GM04503 (cell line): ENCODE measurements at regions not wholly inside any gene's neighbourhood (a gene's known extent, or its start where the extent isn't known, plus 50 kb on each side); places are given as distances from the start of the nearest gene placed in this dataset.

Experiments
- DNase-seq: peaks from one replicate; pipeline ENCODE4 v3.0.0-alpha.2; 2012; ENCODE audit warnings: low read depth

GRCh38 chr1:108082738-108083562 is 117.2 kb downstream of the SLC25A24 start:
- DNase-seq: no peak

DNA sequence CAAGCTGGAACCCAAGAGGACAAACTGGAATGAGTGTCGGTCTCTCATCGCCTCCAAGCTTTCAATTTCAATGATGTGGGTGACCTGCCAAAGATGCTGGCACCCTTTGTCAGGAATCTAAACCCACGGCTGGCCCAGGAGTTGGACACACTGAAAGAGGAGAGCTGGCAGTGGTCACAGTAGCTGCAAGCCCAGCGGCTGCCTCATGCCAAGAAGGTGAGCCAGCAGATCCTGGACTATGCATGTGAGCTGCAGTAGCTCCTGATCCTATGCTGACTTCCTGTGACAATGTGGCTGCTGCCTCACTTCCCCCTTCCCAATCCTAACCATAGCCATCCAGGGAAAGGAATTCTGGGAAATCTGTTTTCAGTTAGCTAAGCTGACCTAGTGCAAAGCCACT is 117.0 kb upstream of the VAV3 start:
- no peak for DNase-seq

- DNase-seq: no peak
Observed at GRCh38 chr1:108080448-108080847, 115.5 kb upstream of the VAV3 start.

- DNase-seq: no peak
Observed at GRCh38 chr1:108079440-108080025, 114.6 kb upstream of the VAV3 start.

DNA sequence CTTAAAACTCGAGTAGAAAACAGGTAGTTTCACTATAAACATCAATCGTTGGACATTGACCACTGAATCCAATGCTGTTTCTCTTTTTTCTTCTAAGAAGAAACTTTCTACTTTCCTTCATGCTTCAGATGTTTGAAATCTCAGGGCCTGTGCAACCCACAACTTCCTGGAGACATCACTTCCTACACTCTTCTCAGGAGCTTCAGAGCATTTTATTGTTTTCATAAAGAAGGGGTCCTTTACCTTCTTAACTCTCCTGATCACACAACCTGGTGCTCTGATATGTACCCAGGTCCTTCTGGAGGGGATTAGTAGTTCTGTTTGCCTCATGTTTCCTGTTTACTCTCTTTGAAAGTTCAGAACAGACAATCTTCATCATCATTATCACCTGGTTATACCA is 113.0 kb upstream of the VAV3 start:
- no peak for DNase-seq

DNA sequence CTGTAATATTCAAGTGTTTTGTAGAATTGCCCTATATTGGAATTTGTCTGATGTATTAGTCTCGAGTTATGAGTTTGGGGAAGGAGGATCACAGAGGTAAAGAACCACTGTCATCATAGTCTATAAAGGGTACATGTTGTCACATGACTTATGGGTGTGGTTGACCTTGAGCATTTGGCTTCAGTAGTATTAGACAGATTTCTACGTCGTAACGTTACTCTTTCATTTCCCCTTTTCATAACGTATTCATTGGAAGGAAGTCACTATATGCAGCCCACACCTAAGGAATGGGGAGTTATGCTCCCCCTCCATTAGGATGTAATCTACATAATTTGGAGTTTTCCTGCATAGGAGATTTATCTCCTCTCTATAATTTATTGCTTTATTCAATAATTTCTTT is 110.1 kb upstream of the VAV3 start:
- no peak for DNase-seq

DNA sequence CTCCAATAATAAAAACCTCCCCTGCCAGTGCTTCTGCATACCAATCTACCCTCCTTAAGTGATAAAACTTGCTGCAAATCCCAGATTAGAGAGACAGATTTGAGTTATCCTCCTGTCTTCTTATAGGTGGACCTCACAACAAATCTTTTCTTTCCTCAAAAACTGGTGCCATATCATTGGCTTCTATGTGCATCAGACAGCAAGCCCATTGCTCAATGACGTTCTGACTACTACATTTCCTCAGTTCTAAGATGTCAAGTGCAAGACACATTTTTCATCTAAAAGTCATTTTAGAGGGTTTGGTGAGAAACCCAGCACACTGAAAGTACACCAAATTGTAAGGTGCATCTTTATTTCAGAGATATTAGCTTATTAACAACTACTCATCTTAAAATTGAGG is 107.8 kb upstream of the VAV3 start:
- DNase-seq: no peak

DNA sequence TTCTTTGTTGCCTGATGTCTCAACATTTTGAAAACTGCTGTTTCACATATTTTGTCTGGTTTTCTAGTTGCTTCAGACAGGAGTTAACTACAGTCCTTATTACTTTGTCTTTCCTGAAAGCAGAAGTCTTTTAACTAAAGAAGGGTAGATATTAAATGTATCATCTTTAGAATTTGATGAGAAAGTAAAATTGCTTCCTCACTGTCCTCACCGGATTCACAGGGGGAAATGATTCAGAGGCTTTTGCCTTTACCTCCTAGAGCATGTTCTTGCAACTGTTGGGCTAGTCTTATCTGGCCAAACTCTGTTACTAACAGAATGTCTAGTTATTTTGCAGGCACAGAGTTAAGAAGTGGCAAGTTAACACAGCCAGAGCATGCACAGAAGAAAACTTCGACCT is 107.2 kb upstream of the VAV3 start:
- no peak for DNase-seq

DNA sequence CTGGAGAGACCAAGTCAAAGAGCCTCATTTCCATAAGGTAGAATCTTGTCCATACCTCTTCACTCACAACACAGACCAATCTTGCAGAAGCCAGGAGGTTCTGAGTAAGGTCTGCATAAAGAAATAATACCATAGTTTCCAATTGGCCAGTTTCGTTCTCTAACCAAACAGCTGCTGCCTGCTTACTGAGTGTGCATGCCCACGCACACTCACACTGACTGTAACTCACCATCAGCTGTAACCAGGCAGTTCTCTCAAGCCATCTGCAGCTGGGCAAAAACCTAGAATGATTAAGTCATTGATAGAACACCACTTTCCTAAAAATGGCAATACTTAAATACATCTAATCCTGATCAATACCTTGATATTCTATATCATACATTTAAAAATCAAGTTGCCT is 106.6 kb upstream of the VAV3 start:
- DNase-seq: no peak

GRCh38 chr1:108070662-108071061 is 105.7 kb upstream of the VAV3 start:
- no peak for DNase-seq

DNA sequence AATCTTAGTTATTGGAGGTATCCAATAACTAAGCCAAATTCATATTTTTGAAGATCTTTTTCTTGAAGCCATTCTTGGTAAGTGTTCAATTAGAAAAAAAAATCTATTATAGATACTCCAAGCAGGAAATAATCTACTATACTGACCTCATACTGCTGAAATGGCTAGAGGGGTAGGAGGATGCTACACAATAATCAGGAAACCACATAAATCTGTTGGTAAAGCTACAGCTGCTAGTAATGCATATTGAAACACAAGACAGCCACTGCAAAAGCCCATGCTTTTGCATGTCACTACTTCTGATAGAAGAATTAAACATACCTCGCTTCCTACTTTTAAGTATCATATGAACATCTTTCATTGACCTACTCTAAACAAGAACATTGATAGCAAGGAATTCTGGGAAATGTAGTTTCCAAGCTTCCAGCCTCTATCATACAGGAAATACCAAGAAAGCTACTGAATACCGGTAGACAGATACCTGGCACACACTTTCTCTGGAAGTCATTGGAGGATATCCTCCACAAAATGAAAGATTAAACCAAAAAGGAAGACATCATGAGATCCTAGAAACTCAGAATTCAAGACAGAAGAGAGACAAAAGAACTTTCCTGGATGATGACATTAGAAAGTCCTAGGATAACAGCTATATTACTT is 103.0 kb upstream of the VAV3 start:
- DNase-seq: no peak

GRCh38 chr1:108066808-108067207 is 101.8 kb upstream of the VAV3 start:
- no peak for DNase-seq

- no peak for DNase-seq
Observed at GRCh38 chr1:108064255-108064654, 99.3 kb upstream of the VAV3 start.

DNA sequence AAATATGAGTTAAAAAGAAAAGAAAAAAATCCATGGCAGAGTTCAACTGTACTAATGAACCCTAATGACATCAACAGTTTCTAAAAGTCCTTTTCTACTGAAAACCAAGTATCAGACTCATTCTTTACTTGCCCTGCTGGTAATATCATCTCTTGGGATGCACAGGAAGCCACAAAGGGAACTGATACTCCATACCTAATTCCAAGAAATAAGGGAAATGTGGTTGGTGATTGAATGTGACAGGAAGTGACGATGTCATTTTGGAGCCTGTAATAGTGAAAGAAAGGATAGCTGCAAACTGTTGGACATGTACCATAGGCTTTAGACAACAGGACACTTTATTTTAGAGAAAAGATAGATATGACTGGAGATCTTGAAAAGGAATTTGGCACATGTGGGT is 98.7 kb upstream of the VAV3 start:
- DNase-seq: no peak

DNA sequence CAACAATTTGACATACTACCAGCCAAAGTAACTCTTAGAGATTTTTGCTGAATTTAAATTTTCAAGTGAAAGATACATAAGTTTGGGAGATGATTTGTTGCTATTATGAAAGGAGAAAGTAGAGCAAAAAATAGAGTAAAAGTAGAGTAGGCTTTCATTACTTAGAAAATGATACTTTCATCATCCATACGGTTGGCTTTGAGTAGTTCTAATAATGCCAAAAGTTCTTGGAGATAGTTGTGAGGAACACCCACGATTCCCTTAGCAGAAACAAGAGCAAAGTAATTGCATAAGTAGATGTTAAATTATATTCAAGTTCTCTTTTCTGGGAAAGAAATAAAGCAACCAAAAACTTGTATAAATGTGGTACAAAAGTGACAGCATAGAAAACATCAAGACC is 95.0 kb upstream of the VAV3 start:
- DNase-seq: no peak

DNA sequence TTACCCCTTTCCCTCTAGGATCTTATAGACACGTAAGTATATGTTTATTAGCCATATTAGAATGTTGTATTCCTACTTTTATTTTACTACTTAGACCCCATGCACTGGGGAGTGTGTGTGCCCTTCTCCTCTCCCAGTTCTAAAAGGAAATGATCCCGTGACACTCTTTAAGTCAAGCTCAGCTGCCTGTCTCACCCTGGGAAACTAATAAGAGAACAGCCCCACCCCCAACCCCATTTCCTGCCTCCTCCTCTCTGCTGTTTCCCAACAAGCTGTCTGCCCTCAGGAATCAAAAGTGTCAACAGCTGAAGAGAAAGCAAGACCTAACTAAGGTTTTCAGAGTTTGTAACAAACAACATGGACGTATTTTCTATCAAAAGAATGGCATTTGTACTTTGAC is 92.6 kb upstream of the VAV3 start:
- no peak for DNase-seq

- DNase-seq: no peak
Observed at GRCh38 chr1:108056436-108056990, 91.5 kb upstream of the VAV3 start.

DNA sequence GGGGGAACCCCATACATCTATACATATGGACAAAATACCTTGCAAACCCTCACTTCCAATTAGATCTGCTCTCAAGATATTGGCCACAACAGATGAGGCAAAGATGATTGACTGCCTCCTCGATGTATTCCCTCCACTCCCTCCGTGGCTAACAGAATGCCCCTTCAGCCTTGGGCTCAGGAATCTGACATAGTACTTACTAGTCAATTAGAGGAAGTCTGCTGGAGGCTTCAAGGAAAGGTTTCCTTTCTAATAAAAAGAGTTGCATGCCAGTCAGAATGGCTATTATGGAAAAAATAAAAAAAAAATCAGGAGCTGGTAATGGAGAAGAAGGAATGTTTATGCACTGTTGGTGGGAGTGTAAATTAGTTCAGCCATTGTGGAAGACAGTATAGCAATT is 90.4 kb upstream of the VAV3 start:
- DNase-seq: no peak

DNA sequence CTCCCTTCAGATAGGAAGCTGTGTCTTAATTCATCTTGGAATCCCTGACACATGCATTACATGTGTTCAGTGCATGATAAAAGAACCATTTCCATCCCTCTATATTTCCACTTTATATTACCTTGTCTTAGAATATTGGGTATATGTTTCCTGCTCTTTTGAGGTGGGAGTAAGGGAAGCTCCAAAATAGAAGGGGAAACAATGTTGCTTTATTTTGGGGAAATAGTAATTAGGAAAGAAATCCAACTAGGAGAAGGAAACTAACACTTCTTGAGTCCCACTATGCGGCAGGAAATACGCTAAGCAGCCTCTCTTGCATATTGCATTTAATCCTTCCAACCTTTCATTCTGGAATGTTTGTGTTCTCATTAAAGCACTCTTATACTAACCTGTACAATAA is 89.4 kb upstream of the VAV3 start:
- DNase-seq: no peak

DNA sequence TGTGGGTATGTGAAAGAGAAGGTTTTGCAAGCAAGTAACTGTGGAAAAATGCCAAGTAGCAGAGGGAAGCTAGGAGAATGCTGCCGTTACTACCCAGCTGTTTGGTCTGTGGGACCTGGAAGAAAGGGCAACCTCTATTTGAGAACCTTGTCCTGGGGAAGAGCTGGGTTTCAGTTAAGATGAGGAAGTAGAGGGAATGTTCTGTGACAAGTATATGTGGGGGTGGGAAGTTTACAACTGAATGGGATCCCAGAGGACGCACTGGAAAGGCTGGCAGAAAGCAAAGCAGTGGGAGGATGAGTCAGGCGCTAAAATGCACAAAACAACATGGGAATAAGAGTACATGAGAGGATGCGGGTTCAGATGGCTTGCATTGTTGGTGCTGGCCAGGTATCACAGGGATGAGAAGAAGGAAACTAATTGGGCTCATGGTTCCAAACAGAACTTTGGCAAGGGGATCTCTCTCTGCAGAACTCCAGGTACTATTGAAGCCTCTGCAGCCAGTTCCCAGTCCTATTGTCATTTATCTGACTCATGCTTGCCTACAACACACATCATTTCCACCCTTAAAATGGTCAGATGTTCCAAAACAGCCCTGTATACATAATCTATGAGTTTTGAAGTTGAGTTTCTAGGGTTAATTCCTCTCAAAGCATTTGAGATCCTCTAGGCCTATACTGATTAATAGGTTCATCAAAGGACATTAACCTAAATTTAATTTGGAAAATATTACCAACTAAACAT is 88.5 kb upstream of the VAV3 start:
- no peak for DNase-seq

DNA sequence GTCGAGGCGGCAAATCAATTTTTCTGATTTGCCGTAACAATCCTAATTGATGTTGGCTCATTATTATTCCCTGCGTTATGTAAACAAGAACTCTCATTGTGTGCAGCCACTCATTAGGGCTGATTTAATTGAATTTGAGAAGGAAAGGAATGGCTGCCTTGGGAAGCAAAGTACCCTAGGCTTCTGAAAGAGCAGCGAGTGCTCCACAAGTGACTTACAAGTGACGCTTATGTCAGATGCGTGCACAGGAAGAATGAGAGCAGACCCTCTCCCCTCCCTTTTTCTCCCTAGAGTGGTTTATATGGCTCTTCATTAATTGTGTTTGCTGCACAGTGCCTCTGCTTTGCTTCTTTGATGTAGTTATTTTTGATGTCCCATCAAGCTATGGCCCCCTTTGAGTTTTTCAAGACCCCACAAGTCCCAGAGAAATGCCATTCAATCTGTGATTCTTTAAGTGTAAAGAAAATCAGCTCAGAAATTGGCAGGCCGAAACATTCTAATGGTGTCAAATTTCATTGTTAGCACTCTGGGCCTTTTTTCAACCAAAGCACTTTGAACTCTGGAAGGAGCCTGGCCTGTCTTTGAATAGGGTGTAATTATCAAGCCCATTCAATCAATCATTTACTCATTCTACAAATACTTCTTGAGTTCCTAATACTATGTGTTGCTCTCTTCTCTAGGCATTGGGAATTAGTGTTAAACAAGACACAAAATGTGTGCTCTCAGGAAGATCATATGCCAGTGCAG is 86.8 kb upstream of the VAV3 start:
- no peak for DNase-seq
